CD8-positive, alpha-beta memory T cell (primary cell): ENCODE measurements at regions not wholly inside any gene's neighbourhood (a gene's known extent, or its start where the extent isn't known, plus 50 kb on each side); places are given as distances from the start of the nearest gene placed in this dataset.

ENCODE experiments used
- CTCF ChIA-PET: fragments of 350-600 bp; sonication (Branson Sonifier 250); formaldehyde crosslinking; loops from one replicate; lab custom pipeline; 2021; ENCODE audit warnings: antibody characterized with exemption; lab: Charles Lee
- POLR2A ChIA-PET: fragments of 350-600 bp; sonication (Branson Sonifier 250); formaldehyde crosslinking; loops from one replicate; lab custom pipeline; 2021; ENCODE audit warnings: antibody characterized with exemption; lab: Charles Lee
- DNase-seq, 5 donors: peaks; one replicate each; pipeline versions ENCODE4 v3.0.0 to v3.0.0-alpha.2; 2020 to 2022; ENCODE audit warnings: mixed read lengths in 1 of 5
- H3K27ac ChIP-seq: one replicate; pipeline ENCODE4 v1.7.0; 2013; ENCODE audit warnings: low read depth, mild to moderate bottlenecking, low read length, moderate library complexity
- H3K27me3 ChIP-seq: 2 replicates; pipeline ENCODE4 v1.7.0; 2013; ENCODE audit warnings: low read length, mild to moderate bottlenecking; ENCODE audit not compliant: insufficient read depth, poor library complexity, severe bottlenecking
- H3K36me3 ChIP-seq: 2 replicates; pipeline ENCODE4 v1.7.0; 2013; ENCODE audit warnings: mild to moderate bottlenecking, low read length, moderate library complexity; ENCODE audit not compliant: insufficient read depth
- H3K4me1 ChIP-seq: 2 replicates; pipeline ENCODE4 v1.7.0; 2013; ENCODE audit warnings: mild to moderate bottlenecking, low read length, moderate library complexity; ENCODE audit not compliant: insufficient read depth
- H3K4me3 ChIP-seq: 2 replicates; pipeline ENCODE4 v1.7.0; 2013; ENCODE audit warnings: mild to moderate bottlenecking, low read length
- H3K9me3 ChIP-seq: 2 replicates; pipeline ENCODE4 v1.7.0; 2013; ENCODE audit warnings: mild to moderate bottlenecking, low read length
- H3K27ac Mint-ChIP-seq, 8 donors: one replicate each; pipeline ENCODE4 v1.8.0; 2020 to 2021; ENCODE audit warnings: mixed read lengths in 8 of 8, mild to moderate bottlenecking in 6 of 8, inconsistent platforms in 3 of 8, moderate library complexity in 3 of 8
- H3K27me3 Mint-ChIP-seq, 2 donors: one replicate each; pipeline ENCODE4 v1.8.0; 2020 to 2021; ENCODE audit warnings: mixed read lengths in 2 of 2, mild to moderate bottlenecking in 1 of 2, moderate library complexity in 1 of 2
- H3K36me3 Mint-ChIP-seq, 3 donors: one replicate each; pipeline ENCODE4 v1.8.0; 2020 to 2021; ENCODE audit warnings: mixed read lengths in 3 of 3, inconsistent platforms in 1 of 3, mild to moderate bottlenecking in 1 of 3
- H3K4me1 Mint-ChIP-seq, 3 donors: one replicate each; pipeline ENCODE4 v1.8.0; 2020 to 2021; ENCODE audit warnings: mixed read lengths in 3 of 3, inconsistent platforms in 1 of 3, mild to moderate bottlenecking in 1 of 3
- H3K4me3 Mint-ChIP-seq, 7 donors: one replicate each; pipeline ENCODE4 v1.8.0; 2020 to 2021; ENCODE audit warnings: mixed read lengths in 7 of 7, mild to moderate bottlenecking in 6 of 7, moderate library complexity in 4 of 7, inconsistent platforms in 2 of 7
- H3K9me3 Mint-ChIP-seq, 5 donors: one replicate each; pipeline ENCODE4 v1.8.0; 2020 to 2022; ENCODE audit warnings: mixed read lengths in 5 of 5, mild to moderate bottlenecking in 3 of 5, moderate library complexity in 2 of 5, inconsistent platforms in 1 of 5

- Mint-ChIP-seq H3K9me3 (no peaks in the 10 kb centered on the region), H3K27me3 (peaks cover 1 to 6% of the 10 kb centered on the region in 2 donors), H3K4me3 (no peak overlapping the region), H3K36me3 (no peaks in the 10 kb centered on the region), H3K4me1 (no peaks in the 10 kb centered on the region), H3K27ac (peak overlapping the region in 2 of 8 donors; percentile 12 to 15)
- no peak for DNase-seq
- Histone ChIP-seq H3K27ac (no peak overlapping the region), H3K27me3 (no peaks in the 10 kb centered on the region), H3K36me3 (no peaks in the 10 kb centered on the region), H3K4me1 (no peaks in the 10 kb centered on the region), H3K4me3 (no peak overlapping the region), H3K9me3 (no peaks in the 10 kb centered on the region)
- ChIA-PET POLR2A (no interaction called here), CTCF (no interaction called here)
Observed at GRCh38 chr5:173735184-173735583, 118.7 kb upstream of the BOD1 start.

GRCh38 chr5:173735691-173736090 is 119.2 kb upstream of the BOD1 start:
- Mint-ChIP-seq H3K4me1 (no peaks in the 10 kb centered on the region), H3K4me3 (no peak overlapping the region), H3K27me3 (peaks cover 1 to 6% of the 10 kb centered on the region in 2 donors), H3K9me3 (no peaks in the 10 kb centered on the region), H3K36me3 (no peaks in the 10 kb centered on the region), H3K27ac (no peak overlapping the region)
- H3K36me3 ChIP-seq = no peaks in the 10 kb centered on the region
- H3K27ac ChIP-seq = no peak overlapping the region
- ChIA-PET POLR2A (no interaction called here), CTCF (no interaction called here)
- no peak overlapping the region for H3K4me3 ChIP-seq
- H3K4me1 ChIP-seq = no peaks in the 10 kb centered on the region
- H3K27me3 ChIP-seq = no peaks in the 10 kb centered on the region
- H3K9me3 ChIP-seq = no peaks in the 10 kb centered on the region
- no peak for DNase-seq

GRCh38 chr5:173736374-173736773 is 119.9 kb upstream of the BOD1 start:
- Mint-ChIP-seq H3K27me3 (peaks cover 3 to 12% of the 10 kb centered on the region in 2 donors), H3K27ac (no peak overlapping the region), H3K9me3 (no peaks in the 10 kb centered on the region), H3K4me3 (no peak overlapping the region), H3K4me1 (no peaks in the 10 kb centered on the region), H3K36me3 (no peaks in the 10 kb centered on the region)
- CTCF ChIA-PET = no interaction called here
- POLR2A ChIA-PET = no interaction called here
- DNase-seq = no peak
- Histone ChIP-seq H3K9me3 (no peaks in the 10 kb centered on the region), H3K4me3 (no peak overlapping the region), H3K27ac (no peak overlapping the region), H3K27me3 (no peaks in the 10 kb centered on the region), H3K4me1 (no peaks in the 10 kb centered on the region), H3K36me3 (no peaks in the 10 kb centered on the region)

- no peaks in the 10 kb centered on the region for H3K36me3 ChIP-seq
- CTCF ChIA-PET = no interaction called here
- Mint-ChIP-seq H3K4me3 (no peak overlapping the region), H3K27ac (no peak overlapping the region), H3K27me3 (peaks cover 3 to 12% of the 10 kb centered on the region in 2 donors), H3K4me1 (no peaks in the 10 kb centered on the region), H3K36me3 (no peaks in the 10 kb centered on the region), H3K9me3 (no peaks in the 10 kb centered on the region)
- no peak overlapping the region for H3K27ac ChIP-seq
- no peak overlapping the region for H3K4me3 ChIP-seq
- no peaks in the 10 kb centered on the region for H3K4me1 ChIP-seq
- H3K9me3 ChIP-seq = no peaks in the 10 kb centered on the region
- H3K27me3 ChIP-seq = no peaks in the 10 kb centered on the region
- DNase-seq = no peak
- POLR2A ChIA-PET = no interaction called here
Observed at GRCh38 chr5:173736923-173737412, 120.5 kb upstream of the BOD1 start.

GRCh38 chr5:173739741-173740140 is 123.3 kb upstream of the BOD1 start:
- H3K9me3 ChIP-seq = no peaks in the 10 kb centered on the region
- H3K4me1 ChIP-seq = no peaks in the 10 kb centered on the region
- ChIA-PET POLR2A (no interaction called here), CTCF (no interaction called here)
- Mint-ChIP-seq H3K27ac (no peak overlapping the region), H3K9me3 (no peaks in the 10 kb centered on the region), H3K4me3 (no peak overlapping the region), H3K4me1 (no peaks in the 10 kb centered on the region), H3K27me3 (peaks cover 5 to 12% of the 10 kb centered on the region in 2 donors), H3K36me3 (no peaks in the 10 kb centered on the region)
- H3K4me3 ChIP-seq = no peak overlapping the region
- no peaks in the 10 kb centered on the region for H3K36me3 ChIP-seq
- no peak for DNase-seq
- H3K27me3 ChIP-seq = no peaks in the 10 kb centered on the region
- H3K27ac ChIP-seq = no peak overlapping the region

- POLR2A ChIA-PET = no interaction called here
- H3K4me1 ChIP-seq = no peaks in the 10 kb centered on the region
Observed at GRCh38 chr5:173740400-173740799, 124.0 kb upstream of the BOD1 start.

DNA sequence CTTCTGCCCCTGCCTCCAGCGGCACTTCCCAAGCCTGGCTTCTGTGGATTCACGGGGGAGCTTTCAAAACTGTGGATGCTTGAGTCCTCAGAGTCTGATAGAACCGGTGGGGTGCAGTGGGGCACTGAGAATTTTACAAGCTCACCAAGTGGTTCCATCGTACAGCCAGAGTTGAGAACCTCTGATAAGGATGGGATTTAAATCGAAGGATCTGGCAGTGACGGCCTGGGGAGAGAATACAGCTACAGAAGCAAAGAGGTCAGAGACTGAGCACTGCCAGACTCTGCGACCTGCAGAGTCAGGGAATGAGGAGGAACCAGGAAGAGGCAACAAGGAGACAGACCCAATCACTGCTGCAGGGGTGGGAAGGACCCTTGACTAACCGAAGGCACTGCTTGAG is 124.6 kb upstream of the BOD1 start:
- Histone ChIP-seq H3K9me3 (no peaks in the 10 kb centered on the region), H3K4me1 (no peaks in the 10 kb centered on the region), H3K4me3 (no peak overlapping the region), H3K27me3 (no peaks in the 10 kb centered on the region), H3K36me3 (no peaks in the 10 kb centered on the region), H3K27ac (no peak overlapping the region)
- ChIA-PET CTCF (no interaction called here), POLR2A (no interaction called here)
- no peak overlapping the region for H3K4me3 Mint-ChIP-seq
- no peaks in the 10 kb centered on the region for H3K9me3 Mint-ChIP-seq
- no peaks in the 10 kb centered on the region for H3K4me1 Mint-ChIP-seq
- no peak overlapping the region for H3K27ac Mint-ChIP-seq
- no peak for DNase-seq
- H3K27me3 Mint-ChIP-seq = peaks cover 5 to 12% of the 10 kb centered on the region in 2 donors
- H3K36me3 Mint-ChIP-seq = no peaks in the 10 kb centered on the region

More at GRCh38 chr5:173740400-173740799, 124.0 kb upstream of the BOD1 start:
- Mint-ChIP-seq H3K36me3 (no peaks in the 10 kb centered on the region), H3K4me3 (no peak overlapping the region), H3K27me3 (peaks cover 5 to 12% of the 10 kb centered on the region in 2 donors), H3K27ac (no peak overlapping the region), H3K9me3 (no peaks in the 10 kb centered on the region), H3K4me1 (no peaks in the 10 kb centered on the region)
- no peak overlapping the region for H3K27ac ChIP-seq
- H3K27me3 ChIP-seq = no peaks in the 10 kb centered on the region
- CTCF ChIA-PET = no interaction called here
- H3K36me3 ChIP-seq = no peaks in the 10 kb centered on the region
- H3K4me3 ChIP-seq = no peak overlapping the region
- no peaks in the 10 kb centered on the region for H3K9me3 ChIP-seq
- DNase-seq = no peak

DNA sequence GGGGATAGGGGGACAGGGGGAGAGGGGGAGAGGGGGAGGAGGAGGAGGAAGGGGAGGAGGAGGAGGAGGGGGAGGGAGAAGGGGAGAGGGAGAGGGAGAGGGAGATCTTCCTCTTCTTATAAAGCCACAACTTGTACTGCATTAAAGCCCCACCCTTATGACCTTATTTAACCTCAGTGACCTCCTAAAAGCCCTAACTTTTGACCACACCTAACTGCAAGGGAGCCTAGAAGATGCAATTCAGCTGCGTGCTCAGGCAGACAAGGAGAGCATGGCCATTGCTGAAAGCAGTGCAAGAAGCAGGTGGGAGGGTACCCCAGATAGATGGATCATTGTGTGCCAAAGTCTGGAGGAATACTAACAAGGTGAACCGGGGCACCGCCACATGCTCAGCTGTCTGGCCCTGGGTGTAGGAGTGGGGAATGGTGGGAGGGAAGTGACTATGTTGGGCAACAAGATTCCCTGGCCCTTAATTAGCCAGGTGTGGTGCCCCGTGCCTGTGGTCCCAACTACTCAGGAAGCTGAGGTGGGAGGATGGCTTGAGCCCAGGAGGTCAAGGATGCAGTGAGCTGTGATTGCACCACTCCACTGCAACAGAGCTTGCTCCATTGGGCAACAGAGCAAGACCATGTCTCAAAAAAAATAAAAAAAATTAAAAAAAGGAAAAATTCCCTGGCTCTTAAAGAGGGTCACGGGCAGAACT is 125.4 kb upstream of the BOD1 start:
- no peak overlapping the region for H3K27ac ChIP-seq
- CTCF ChIA-PET = no interaction called here
- H3K9me3 Mint-ChIP-seq = no peaks in the 10 kb centered on the region

More for the DNA sequence above, 125.4 kb upstream of the BOD1 start:
- H3K27ac Mint-ChIP-seq = no peak overlapping the region
- H3K36me3 Mint-ChIP-seq = no peaks in the 10 kb centered on the region
- no peaks in the 10 kb centered on the region for H3K4me1 Mint-ChIP-seq
- Histone ChIP-seq H3K4me1 (no peaks in the 10 kb centered on the region), H3K36me3 (no peaks in the 10 kb centered on the region), H3K27me3 (no peaks in the 10 kb centered on the region), H3K9me3 (no peaks in the 10 kb centered on the region), H3K4me3 (no peak overlapping the region)
- H3K27me3 Mint-ChIP-seq = peaks cover 5 to 12% of the 10 kb centered on the region in 2 donors
- POLR2A ChIA-PET = no interaction called here
- no peak for DNase-seq
- no peak overlapping the region for H3K4me3 Mint-ChIP-seq
